ENCODE measurements at regions not wholly inside any gene's neighbourhood (a gene's known extent, or its start where the extent isn't known, plus 50 kb on each side); places are given as distances from the start of the nearest gene placed in this dataset.
"Not testable (repeated sequence)": the region's sequence is repeated elsewhere in the genome, so short reads cannot be mapped to it uniquely, and the experiment has no call there.

GRCh38 chr4:188680004-188680666, 540.9 kb downstream of the TRIML1 start:
- no peak for DNase-seq

GRCh38 chr4:188680667-188681063, 541.4 kb downstream of the TRIML1 start:
- no peak for DNase-seq

- no peak for DNase-seq
These were observed 543.1 kb downstream of the TRIML1 start for GRCh38 chr4:188682321-188682720.

- DNase-seq: no peak
These were observed 544.3 kb downstream of the TRIML1 start for GRCh38 chr4:188683571-188683970.

GRCh38 chr4:188688956-188689355, 549.7 kb downstream of the TRIML1 start:
- DNase-seq: no peak

GRCh38 chr4:188691811-188692210, 552.6 kb downstream of the TRIML1 start:
- DNase-seq: no peak

- no peak for DNase-seq
These were observed 556.0 kb downstream of the TRIML1 start for GRCh38 chr4:188695261-188695660.

- no peak for DNase-seq
These were observed 558.0 kb downstream of the TRIML1 start for GRCh38 chr4:188697243-188697642.

- DNase-seq: no peak
These were observed 562.7 kb downstream of the TRIML1 start for GRCh38 chr4:188701952-188702351.

- DNase-seq: no peak
These were observed 565.0 kb downstream of the TRIML1 start for GRCh38 chr4:188704288-188704687.

GRCh38 chr4:188707036-188707435, 567.8 kb downstream of the TRIML1 start:
- no peak for DNase-seq

- no peak for DNase-seq
These were observed 575.3 kb downstream of the TRIML1 start for GRCh38 chr4:188714501-188714900.

- no peak for DNase-seq
These were observed 575.7 kb downstream of the TRIML1 start for GRCh38 chr4:188714907-188715306.

GRCh38 chr4:188717661-188718060, 578.4 kb downstream of the TRIML1 start:
- no peak for DNase-seq

GRCh38 chr4:188719794-188720193, 580.6 kb downstream of the TRIML1 start:
- no peak for DNase-seq

- no peak for DNase-seq
These were observed 583.7 kb downstream of the TRIML1 start for GRCh38 chr4:188722911-188723310.

- no peak for DNase-seq
These were observed 588.5 kb downstream of the TRIML1 start for GRCh38 chr4:188727746-188728145.

GRCh38 chr4:188728359-188728758, 589.1 kb downstream of the TRIML1 start:
- no peak for DNase-seq

- DNase-seq: no peak
These were observed 592.9 kb downstream of the TRIML1 start for GRCh38 chr4:188732131-188732530.

- DNase-seq: no peak
These were observed 595.8 kb downstream of the TRIML1 start for GRCh38 chr4:188735082-188735481.

GRCh38 chr4:188737251-188738002, 598.2 kb downstream of the TRIML1 start:
- DNase-seq: no peak

GRCh38 chr4:188738290-188738689, 599.0 kb downstream of the TRIML1 start:
- not testable (repeated sequence) for DNase-seq

- not testable (repeated sequence) for DNase-seq
These were observed 600.9 kb downstream of the TRIML1 start for GRCh38 chr4:188740172-188740571.

GRCh38 chr4:188740791-188741190, 601.5 kb downstream of the TRIML1 start:
- not testable (repeated sequence) for DNase-seq
